Astrocyte of the hippocampus (primary cell): ENCODE measurements at regions not wholly inside any gene's neighbourhood (a gene's known extent, or its start where the extent isn't known, plus 50 kb on each side); places are given as distances from the start of the nearest gene placed in this dataset.

Source experiments
- DNase-seq: peaks from one replicate; pipeline ENCODE4 v3.0.0; 2011; ENCODE audit warnings: low read depth, low spot score

DNA sequence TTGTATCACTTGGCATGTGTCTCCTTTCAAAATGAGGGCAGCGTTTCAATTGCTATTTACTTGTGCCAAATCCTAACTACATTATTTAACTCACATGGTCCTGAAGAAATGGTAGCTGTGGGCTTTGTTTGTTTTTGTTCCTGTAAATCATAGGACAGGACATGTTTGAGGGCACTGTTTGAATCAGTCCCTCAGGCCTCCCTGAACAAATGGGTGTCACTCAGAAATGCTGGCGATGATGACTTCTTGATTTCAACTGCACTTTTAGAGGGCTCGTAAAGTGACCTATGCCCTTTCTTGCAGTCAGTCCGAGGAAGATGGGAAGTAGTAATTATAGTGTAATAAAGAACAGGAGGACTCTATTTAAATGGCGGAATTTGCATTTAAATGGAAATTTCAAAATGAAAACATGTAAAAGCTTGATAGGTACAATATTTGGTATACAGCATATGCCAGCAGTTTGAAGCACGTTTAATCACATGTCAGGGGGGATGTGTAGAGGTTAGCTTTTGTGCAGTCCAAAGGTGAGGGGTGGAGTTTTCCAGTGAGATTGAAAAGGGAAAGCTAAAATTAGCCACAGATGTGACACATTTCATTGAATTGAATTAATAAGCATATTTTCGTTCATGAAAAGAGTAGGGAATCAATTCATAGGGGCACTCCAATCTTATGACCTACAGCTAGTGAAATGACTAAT is 1958.7 kb upstream of the IGFBP7 start:
- no peak for DNase-seq

DNA sequence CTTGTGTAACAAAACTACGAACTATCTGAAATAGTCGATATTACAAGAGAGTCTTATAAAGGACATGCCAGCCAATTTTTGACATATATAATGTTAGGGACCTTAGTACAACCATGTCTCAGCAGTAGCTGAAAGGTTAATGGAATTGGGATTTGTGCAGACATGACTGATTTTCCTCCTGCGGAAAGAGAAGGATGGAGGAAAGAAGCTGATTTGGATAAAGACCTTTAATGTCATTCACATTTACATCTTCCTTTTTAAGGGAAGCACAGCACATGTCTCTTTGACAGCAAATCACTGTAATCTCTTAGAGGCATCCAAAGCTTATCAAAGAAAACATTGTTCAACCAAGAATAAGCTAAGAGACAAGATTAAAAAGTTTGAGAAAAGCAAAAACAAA is 1976.2 kb upstream of the IGFBP7 start:
- DNase-seq: no peak

GRCh38 chr4:59091146-59092142 is 1981.3 kb upstream of the IGFBP7 start:
- no peak for DNase-seq

GRCh38 chr4:59094505-59094904 is 1984.3 kb upstream of the IGFBP7 start:
- no peak for DNase-seq

DNA sequence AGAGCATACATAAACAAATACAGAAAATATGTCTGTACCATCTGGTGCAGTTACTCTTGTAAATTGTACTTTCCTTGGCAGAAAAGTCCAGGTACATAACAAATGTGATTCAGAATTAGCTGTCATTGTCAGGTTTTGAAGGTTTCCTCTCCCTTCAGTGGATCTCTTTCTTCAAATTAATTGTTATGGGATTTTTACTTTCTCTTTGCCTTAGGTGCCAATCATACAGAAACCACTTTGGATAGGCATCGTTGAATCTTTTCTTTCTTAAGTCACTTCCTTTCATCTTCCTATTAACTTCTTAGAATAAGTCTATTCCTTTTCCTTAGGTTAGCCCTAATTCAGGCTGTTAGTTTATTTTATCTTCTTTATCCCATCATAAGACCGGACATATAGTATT is 1992.1 kb upstream of the IGFBP7 start:
- no peak for DNase-seq

DNA sequence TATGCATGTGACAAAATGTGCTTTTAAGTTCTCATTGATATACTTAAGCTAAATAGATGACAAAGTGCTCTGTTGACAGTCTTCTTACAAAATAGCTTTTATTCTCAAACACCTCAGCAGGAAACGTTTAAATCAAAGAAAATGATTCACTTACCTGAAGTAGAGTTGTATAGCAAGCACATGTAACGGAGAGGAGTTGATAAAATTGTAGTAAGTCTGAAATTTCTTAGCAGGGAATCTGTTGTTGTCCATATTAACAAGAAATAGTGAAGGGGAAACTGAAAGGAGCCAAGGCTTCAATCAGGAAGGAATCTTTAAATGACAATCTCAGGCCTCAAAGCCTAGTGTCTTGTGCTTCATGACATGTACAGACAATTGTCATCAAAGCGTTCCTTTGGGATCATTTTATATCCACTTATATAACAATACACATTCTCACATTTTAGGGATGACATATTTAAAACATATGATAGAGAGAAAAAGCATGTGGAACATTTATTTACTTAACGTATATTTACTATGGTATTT is 2010.2 kb upstream of the IGFBP7 start:
- DNase-seq: no peak

GRCh38 chr4:59122626-59123025 is 2012.4 kb upstream of the IGFBP7 start:
- DNase-seq: no peak

- DNase-seq: no peak
Observed at GRCh38 chr4:59126159-59126558, 2016.0 kb upstream of the IGFBP7 start.

DNA sequence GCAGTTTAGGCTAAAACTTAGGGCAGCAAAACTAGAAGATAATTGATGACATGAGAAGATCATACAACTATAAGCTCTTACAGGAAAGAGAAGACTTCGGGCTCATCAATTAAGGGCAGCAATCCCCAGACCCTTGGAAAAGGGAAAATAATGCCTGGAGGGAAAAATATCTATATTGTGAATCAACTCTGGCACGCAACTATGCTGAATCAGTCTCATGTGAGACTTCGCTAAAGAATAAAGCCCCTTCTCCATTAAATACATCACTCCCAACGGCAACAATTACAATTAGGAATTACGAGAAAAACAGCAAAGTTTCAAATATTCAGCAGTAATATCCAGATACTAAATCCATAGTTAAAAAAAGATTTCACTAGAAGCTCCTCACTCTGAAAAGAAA is 2016.8 kb upstream of the IGFBP7 start:
- no peak for DNase-seq

DNA sequence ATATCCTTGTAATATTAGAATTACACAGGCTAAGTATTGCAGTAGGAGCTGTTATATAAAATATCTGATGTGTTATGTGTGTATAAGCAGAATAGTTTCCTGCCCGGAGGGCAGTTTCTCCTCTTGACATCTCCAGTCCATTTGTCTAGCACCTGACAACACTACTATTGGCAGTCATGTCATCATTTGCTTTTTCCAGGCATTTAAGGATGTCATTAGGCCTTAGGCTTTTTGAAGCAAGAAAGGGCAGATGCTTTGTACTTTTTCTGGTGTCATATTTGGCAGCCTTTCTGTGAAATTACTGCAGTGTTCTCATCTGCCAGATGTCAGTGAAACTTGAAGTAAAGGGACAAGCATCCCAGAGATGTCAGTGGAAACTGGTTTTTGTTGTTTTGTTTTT is 2017.6 kb upstream of the IGFBP7 start:
- no peak for DNase-seq

DNA sequence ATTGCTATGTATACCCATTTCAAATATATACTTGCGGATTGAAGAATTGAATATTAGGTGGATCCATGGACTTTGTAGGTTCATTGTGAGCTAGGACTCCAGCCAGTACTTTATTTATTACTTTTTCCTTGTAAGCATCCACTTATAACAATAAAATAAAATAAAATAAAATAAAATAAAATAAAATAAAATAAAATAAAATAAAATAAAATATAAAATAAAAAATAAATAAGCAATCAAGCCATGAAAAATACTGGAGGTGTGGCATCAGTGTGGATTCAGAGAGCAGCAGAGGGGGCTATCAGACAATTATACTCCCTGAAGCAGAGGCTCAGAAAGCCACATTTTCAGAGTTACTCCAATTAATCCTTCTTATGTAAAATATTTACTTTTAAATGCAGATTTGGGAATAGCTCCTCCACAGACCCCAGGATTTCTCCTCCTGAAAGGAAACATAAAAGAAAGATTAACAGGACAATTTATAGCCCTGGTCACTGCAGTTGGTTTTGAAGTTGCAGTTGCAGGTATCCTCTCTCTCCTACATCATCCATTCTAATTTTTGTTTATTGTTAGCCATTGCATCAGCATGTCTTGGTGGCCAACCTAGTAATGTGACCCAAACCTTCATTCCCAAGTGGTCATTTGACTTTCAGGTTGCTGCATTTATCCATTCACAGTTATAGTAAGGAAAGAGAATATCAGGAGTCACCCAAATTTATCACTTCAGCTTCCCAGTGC is 2025.2 kb upstream of the IGFBP7 start:
- DNase-seq: no peak

DNA sequence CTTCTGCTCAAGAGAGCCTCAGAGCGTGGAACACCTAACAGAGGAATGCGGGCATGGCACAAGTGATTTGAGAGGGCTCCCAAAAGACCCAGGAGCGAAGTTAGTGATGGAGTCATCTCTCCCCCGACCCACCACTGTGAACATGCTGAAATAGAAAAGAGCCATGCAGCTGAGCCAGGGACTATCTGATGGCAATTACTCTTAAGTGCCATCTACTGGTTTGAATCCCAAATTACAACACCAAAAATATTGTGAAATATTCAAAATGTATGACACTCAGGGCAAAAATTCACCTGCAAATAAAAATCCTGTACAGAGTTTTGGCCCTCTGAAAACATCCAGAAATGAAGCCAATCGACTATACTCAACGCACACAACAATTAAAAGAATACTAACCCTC is 2038.9 kb upstream of the ADGRL3 start:
- no peak for DNase-seq

DNA sequence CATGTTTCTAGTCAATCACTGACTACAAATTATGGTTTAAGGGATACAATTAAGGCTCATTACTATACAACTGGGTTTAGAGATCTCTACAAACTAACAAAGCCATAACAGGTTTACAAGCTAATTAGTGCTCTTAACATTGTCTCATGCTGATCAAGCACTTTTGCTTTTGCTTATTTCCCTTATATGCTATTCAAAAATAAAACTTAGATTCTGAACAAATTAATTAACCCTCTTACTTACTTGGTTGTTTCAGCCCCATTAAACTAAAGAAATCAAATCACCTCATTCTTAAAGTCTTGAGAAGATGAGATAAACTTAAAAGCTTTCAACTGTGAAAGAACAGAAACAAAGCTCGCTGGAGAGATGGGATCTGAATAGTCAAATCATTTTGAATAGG is 2024.5 kb upstream of the ADGRL3 start:
- no peak for DNase-seq

DNA sequence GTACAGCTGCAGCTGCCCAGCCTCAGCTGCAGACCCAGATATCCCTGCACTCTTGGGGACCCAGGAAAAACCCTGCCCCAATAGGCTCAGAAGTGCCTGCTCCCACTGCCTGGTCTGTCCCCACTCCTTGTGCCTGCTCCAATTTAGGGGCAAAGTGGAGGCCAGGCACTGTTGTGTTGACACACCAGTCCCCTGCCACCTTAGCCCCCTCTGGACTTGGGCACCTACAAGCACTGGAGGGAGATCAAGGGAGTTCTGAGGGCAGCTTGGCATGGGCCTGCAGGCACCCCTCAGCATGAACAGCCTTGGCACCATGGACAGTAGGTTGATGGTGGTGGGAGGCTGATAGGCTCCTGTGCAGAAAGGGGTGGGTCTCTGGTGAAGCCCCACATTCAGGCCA is 2020.8 kb upstream of the ADGRL3 start:
- no peak for DNase-seq

- DNase-seq: no peak
Observed at GRCh38 chr4:59180161-59180560, 2020.0 kb upstream of the ADGRL3 start.

DNA sequence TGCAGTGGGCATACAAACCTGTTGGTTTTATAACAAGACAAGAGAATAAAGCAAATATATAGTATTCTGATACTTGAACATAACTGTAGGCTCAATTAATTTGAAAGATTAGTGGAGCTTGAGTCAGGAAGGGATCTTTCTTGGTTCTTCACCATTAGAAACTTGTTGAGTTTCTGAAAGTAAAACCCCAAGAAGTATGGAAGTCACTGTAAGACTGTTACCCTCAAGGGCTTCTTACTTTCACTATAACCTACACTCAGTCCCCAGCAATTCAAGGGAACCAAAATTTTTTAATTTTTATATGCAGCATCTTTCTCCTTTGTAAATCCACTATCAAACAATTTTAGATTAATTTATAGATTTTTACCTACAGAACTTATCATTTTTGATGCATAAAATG is 2019.2 kb upstream of the ADGRL3 start:
- no peak for DNase-seq

- DNase-seq: no peak
Observed at GRCh38 chr4:59195839-59196238, 2004.3 kb upstream of the ADGRL3 start.

GRCh38 chr4:59200992-59201391 is 1999.1 kb upstream of the ADGRL3 start:
- no peak for DNase-seq

GRCh38 chr4:59217910-59218631 is 1982.1 kb upstream of the ADGRL3 start:
- DNase-seq: no peak

GRCh38 chr4:59222221-59222620 is 1977.9 kb upstream of the ADGRL3 start:
- no peak for DNase-seq

GRCh38 chr4:59223292-59223941 is 1976.7 kb upstream of the ADGRL3 start:
- DNase-seq: no peak
